Naive B cell (primary cell): ENCODE measurements at regions not wholly inside any gene's neighbourhood (a gene's known extent, or its start where the extent isn't known, plus 50 kb on each side); places are given as distances from the start of the nearest gene placed in this dataset.

Source experiments
- ATAC-seq, 2 donors: fragments of 150-1000 bp; cut with Tn5 transposase; 2 replicates each; pipeline ENCODE4 v1.10.0; 2021; ENCODE audit warnings: low read depth in 2 of 2, mild to moderate bottlenecking in 2 of 2, moderate library complexity in 2 of 2
- DNase-seq: peaks from one replicate; pipeline ENCODE4 v3.0.0; 2022
- H3K27ac Mint-ChIP-seq, 6 donors: one replicate each; pipeline ENCODE4 v1.8.0; 2020 to 2022; ENCODE audit warnings: mild to moderate bottlenecking in 6 of 6, mixed read lengths in 6 of 6, moderate library complexity in 5 of 6, inconsistent platforms in 2 of 6
- H3K27me3 Mint-ChIP-seq, 3 donors: one replicate each; pipeline ENCODE4 v1.8.0; 2021 to 2022; ENCODE audit warnings: mixed read lengths in 3 of 3, mild to moderate bottlenecking in 1 of 3
- H3K36me3 Mint-ChIP-seq, 2 donors: one replicate each; pipeline ENCODE4 v1.8.0; 2020 to 2022; ENCODE audit warnings: mixed read lengths in 2 of 2, inconsistent platforms in 1 of 2, mild to moderate bottlenecking in 1 of 2
- H3K4me1 Mint-ChIP-seq, 3 donors: one replicate each; pipeline ENCODE4 v1.8.0; 2020 to 2022; ENCODE audit warnings: mixed read lengths in 3 of 3, inconsistent platforms in 1 of 3, mild to moderate bottlenecking in 1 of 3, moderate library complexity in 1 of 3
- H3K4me3 Mint-ChIP-seq, 8 donors: one replicate each; pipeline ENCODE4 v1.8.0; 2020 to 2022; ENCODE audit warnings: mild to moderate bottlenecking in 8 of 8, mixed read lengths in 8 of 8, moderate library complexity in 8 of 8, inconsistent platforms in 2 of 8
- H3K9me3 Mint-ChIP-seq, 7 donors: one replicate each; pipeline ENCODE4 v1.8.0; 2020 to 2022; ENCODE audit warnings: mixed read lengths in 7 of 7, mild to moderate bottlenecking in 5 of 7, inconsistent platforms in 2 of 7, moderate library complexity in 1 of 7

- Mint-ChIP-seq H3K27ac (no peak overlapping the region), H3K9me3 (peaks cover 7 to 24% (median 8%) of the 10 kb centered on the region in 7 donors), H3K36me3 (no peaks in the 10 kb centered on the region), H3K4me1 (no peaks in the 10 kb centered on the region), H3K27me3 (no peaks in the 10 kb centered on the region), H3K4me3 (no peak overlapping the region)
- no peak for DNase-seq
- no peak for ATAC-seq
Measured at GRCh38 chr3:80142714-80143113, 374.9 kb upstream of the ROBO1 start.

GRCh38 chr3:80141557-80141956, 373.8 kb upstream of the ROBO1 start:
- Mint-ChIP-seq H3K4me3 (no peak overlapping the region), H3K27me3 (no peaks in the 10 kb centered on the region), H3K9me3 (peaks cover 7 to 28% (median 10%) of the 10 kb centered on the region in 7 donors), H3K27ac (no peak overlapping the region), H3K4me1 (no peaks in the 10 kb centered on the region), H3K36me3 (no peaks in the 10 kb centered on the region)
- ATAC-seq (no peak), DNase-seq (no peak)

DNA sequence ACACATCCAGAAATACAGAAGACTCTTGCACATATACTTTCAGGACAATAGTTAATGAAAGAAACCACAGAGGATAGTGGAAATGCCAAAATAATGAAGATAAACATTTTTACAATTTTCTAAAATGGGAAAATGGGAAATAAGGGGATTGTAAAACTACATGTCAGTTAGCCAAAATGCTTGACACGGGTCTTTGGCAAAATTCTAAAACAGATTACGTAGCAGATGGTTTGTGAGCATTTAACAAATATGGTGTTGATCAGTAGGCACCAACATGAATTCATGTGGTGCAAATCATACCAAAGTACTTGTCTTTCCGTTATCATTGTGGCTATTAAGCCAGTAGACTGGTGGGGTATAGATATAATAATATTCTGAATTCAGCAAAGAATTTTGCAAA, 348.5 kb upstream of the ROBO1 start:
- ATAC-seq (no peak), DNase-seq (no peak)
- Mint-ChIP-seq H3K27ac (no peak overlapping the region), H3K27me3 (no peaks in the 10 kb centered on the region), H3K9me3 (peaks cover 0 to 11% (median 6%) of the 10 kb centered on the region in 7 donors), H3K36me3 (no peaks in the 10 kb centered on the region), H3K4me1 (no peaks in the 10 kb centered on the region), H3K4me3 (no peak overlapping the region)

DNA sequence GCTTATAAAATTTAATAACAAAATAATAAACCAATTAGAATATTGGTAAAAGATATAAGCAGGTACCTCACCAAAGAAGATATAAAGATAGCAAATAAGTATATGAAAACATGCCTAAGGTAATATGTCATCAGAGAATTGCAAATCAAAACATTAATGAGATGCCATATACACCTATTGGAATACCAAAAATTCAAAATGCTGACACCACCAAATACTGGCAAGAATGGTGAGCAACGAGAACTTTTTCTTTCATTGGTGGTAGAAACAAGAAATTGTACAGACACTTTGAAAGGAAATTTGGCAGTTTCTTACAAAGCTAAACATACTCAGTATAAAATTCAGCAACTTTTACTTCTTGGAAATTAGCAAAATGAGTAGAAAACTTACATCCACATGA, 346.9 kb upstream of the ROBO1 start:
- H3K27ac Mint-ChIP-seq, result no peak overlapping the region
- DNase-seq (no peak), ATAC-seq (no peak)
- H3K4me1 Mint-ChIP-seq, result no peaks in the 10 kb centered on the region
- H3K27me3 Mint-ChIP-seq, result no peaks in the 10 kb centered on the region
- H3K4me3 Mint-ChIP-seq, result no peak overlapping the region
- peaks cover 0 to 8% (median 4%) of the 10 kb centered on the region in 7 donors for H3K9me3 Mint-ChIP-seq
- H3K36me3 Mint-ChIP-seq, result no peaks in the 10 kb centered on the region

- Mint-ChIP-seq H3K4me3 (no peak overlapping the region), H3K27ac (no peak overlapping the region), H3K36me3 (no peaks in the 10 kb centered on the region), H3K4me1 (no peaks in the 10 kb centered on the region), H3K9me3 (peaks cover 0 to 8% (median 2%) of the 10 kb centered on the region in 7 donors), H3K27me3 (no peaks in the 10 kb centered on the region)
- no peak for ATAC-seq
- DNase-seq, result no peak
Measured at GRCh38 chr3:80113331-80113730, 345.5 kb upstream of the ROBO1 start.

DNA sequence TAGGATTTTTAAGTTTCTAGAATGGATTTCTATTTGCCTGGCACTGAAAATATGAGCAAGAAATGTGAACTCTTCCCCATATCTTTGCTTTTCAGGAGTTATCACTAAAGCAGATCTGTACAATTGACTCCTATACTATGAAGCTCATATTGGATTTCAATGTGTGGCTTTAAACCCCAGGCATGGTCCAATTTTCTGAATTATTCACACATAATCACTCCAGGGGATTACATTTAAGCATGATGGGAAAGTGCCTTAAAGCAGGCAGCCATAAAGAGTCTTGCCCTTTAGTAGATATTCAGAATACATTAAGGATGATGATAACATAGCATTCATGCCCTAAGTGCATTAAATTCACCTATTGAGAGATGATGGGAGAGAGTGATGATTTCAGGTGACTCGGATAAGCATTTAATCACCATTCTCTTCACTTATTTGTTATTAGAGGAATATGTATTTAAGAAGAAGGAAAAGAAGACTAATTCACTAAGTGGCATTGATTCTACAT, 331.8 kb upstream of the ROBO1 start:
- Mint-ChIP-seq H3K4me1 (no peaks in the 10 kb centered on the region), H3K36me3 (no peaks in the 10 kb centered on the region), H3K4me3 (no peak overlapping the region), H3K27ac (no peak overlapping the region), H3K27me3 (no peaks in the 10 kb centered on the region), H3K9me3 (peaks cover 0 to 6% (median 2%) of the 10 kb centered on the region in 7 donors)
- ATAC-seq (no peak), DNase-seq (no peak)

DNA sequence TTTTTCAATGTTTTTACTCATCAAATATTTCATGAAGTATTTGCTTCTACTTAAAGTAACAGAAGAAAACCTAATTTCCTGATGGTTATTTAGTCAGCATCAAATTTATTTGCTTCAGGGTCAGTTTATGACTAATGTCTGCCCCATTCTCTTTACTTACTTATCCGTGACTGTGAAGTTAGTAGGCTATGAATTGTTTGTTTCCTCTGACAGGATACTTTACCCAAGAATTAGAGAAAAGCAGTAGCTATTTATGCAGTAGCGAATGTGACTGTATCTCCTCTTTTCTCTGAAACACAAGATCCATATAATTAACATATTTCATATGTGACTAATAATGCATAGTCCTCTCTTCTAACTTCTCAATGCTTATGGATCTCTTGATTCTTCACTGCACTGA, 329.9 kb upstream of the ROBO1 start:
- ATAC-seq, result no peak
- H3K27me3 Mint-ChIP-seq, result no peaks in the 10 kb centered on the region

DNA sequence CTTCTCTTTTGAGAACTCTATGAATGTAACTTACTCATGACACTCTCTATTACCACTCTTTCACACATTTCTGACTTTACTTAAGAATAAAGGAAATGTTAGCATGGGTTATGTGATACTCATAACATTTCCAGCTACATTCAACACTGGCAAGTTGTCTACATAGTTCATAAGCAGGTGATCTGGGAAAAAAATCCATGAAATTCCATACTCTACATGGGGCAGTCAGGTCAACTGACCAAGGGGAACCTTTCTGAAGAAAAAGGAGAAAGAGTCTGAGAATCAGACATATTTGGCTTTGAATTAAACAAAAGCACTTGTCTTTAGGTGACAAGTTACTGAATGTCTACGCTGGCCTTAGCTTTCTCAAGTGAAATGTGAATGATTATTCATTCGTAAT, 329.1 kb upstream of the ROBO1 start:
- no peaks in the 10 kb centered on the region for H3K36me3 Mint-ChIP-seq
- no peak for ATAC-seq
- H3K27ac Mint-ChIP-seq, result no peak overlapping the region
- peaks cover 0 to 5% (median 0%) of the 10 kb centered on the region in 7 donors for H3K9me3 Mint-ChIP-seq
- no peaks in the 10 kb centered on the region for H3K4me1 Mint-ChIP-seq
- no peak for DNase-seq
- no peak overlapping the region for H3K4me3 Mint-ChIP-seq
- H3K27me3 Mint-ChIP-seq, result no peaks in the 10 kb centered on the region

More for the DNA sequence above, 329.9 kb upstream of the ROBO1 start:
- no peaks in the 10 kb centered on the region for H3K4me1 Mint-ChIP-seq
- no peak for DNase-seq
- no peak overlapping the region for H3K27ac Mint-ChIP-seq
- H3K36me3 Mint-ChIP-seq, result no peaks in the 10 kb centered on the region
- H3K9me3 Mint-ChIP-seq, result peaks cover 0 to 5% (median 0%) of the 10 kb centered on the region in 7 donors
- H3K4me3 Mint-ChIP-seq, result no peak overlapping the region

DNA sequence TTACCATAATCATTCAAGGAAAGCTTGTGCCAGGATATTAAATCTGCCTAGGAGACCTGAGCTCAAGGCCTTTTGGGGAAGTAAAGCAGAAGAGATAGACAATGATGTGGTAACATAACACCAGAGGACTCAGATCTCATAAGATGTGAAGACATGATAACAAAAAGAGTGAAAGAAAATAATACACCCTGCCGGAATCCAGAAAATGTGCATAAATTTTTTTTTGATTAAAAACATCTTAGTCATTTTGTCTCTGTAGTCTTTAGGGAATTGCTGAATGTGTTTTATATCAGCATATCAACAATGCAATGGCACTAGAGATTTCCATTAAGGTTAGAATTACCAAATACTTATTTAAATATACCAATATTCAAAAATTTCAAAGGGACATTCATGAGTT, 326.8 kb upstream of the ROBO1 start:
- Mint-ChIP-seq H3K4me1 (no peaks in the 10 kb centered on the region), H3K27ac (no peak overlapping the region), H3K27me3 (no peaks in the 10 kb centered on the region), H3K36me3 (no peaks in the 10 kb centered on the region), H3K9me3 (peaks cover 0 to 4% (median 0%) of the 10 kb centered on the region in 7 donors), H3K4me3 (no peak overlapping the region)
- ATAC-seq, result no peak
- DNase-seq, result no peak

- Mint-ChIP-seq H3K4me1 (no peaks in the 10 kb centered on the region), H3K27me3 (no peaks in the 10 kb centered on the region), H3K4me3 (no peak overlapping the region), H3K36me3 (no peaks in the 10 kb centered on the region), H3K9me3 (peaks cover 0 to 9% (median 0%) of the 10 kb centered on the region in 7 donors), H3K27ac (no peak overlapping the region)
- ATAC-seq, result no peak
- no peak for DNase-seq
Measured at GRCh38 chr3:80087767-80088166, 320.0 kb upstream of the ROBO1 start.

DNA sequence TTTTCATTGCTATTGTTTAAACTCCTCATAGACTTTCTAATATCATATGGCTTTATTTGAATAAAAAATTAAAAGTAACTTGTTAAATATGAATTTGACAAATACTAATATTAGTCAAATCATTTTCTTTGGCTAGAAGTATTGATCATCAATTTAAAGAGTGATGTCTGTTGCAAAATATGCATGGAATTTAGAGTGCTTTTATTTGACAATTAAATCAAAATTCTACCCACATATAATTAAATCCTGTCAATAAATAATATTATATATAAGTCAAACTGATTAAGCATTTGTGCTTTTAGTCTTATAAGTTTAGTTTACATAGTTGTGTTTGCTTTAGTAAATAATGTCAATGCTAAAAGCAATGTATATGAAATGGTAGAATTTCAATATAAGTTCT, 318.6 kb upstream of the ROBO1 start:
- Mint-ChIP-seq H3K4me3 (no peak overlapping the region), H3K36me3 (no peaks in the 10 kb centered on the region), H3K27me3 (no peaks in the 10 kb centered on the region), H3K27ac (no peak overlapping the region), H3K9me3 (peaks cover 0 to 9% (median 0%) of the 10 kb centered on the region in 7 donors), H3K4me1 (no peaks in the 10 kb centered on the region)
- no peak for DNase-seq
- no peak for ATAC-seq

DNA sequence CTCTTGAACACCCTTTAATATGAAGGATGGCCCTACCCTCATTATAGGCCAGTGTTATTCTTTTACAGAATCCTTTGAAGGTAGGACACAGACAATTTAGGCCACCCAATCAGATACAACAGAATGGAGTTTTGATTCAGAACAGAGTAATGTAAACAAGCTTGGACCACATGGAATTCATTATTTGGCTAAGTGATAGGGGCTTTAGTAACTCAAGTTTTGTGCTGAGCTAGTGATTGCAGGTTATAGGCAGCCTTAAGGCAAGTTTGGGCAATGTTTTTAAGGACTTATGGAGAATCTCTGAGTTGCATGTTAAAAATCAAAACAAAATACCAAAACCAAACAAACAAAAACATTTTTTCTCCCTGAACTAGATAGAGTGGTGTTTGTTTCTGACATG, 312.1 kb upstream of the ROBO1 start:
- Mint-ChIP-seq H3K4me3 (no peak overlapping the region), H3K36me3 (no peaks in the 10 kb centered on the region), H3K4me1 (no peaks in the 10 kb centered on the region), H3K27me3 (no peaks in the 10 kb centered on the region), H3K27ac (no peak overlapping the region), H3K9me3 (peaks cover 0 to 14% (median 4%) of the 10 kb centered on the region in 7 donors)
- DNase-seq (no peak), ATAC-seq (no peak)

- Mint-ChIP-seq H3K27me3 (no peaks in the 10 kb centered on the region), H3K4me1 (no peaks in the 10 kb centered on the region), H3K9me3 (peaks cover 2 to 17% (median 5%) of the 10 kb centered on the region in 7 donors), H3K4me3 (no peak overlapping the region), H3K27ac (no peak overlapping the region), H3K36me3 (no peaks in the 10 kb centered on the region)
- DNase-seq, result no peak
- ATAC-seq, result no peak
Measured at GRCh38 chr3:80068459-80068858, 300.7 kb upstream of the ROBO1 start.

- H3K27ac Mint-ChIP-seq, result no peak overlapping the region
- no peaks in the 10 kb centered on the region for H3K27me3 Mint-ChIP-seq
- H3K9me3 Mint-ChIP-seq, result peaks cover 0 to 15% (median 2%) of the 10 kb centered on the region in 7 donors
- ATAC-seq (no peak), DNase-seq (no peak)
- H3K4me1 Mint-ChIP-seq, result no peaks in the 10 kb centered on the region
- H3K4me3 Mint-ChIP-seq, result no peak overlapping the region
- H3K36me3 Mint-ChIP-seq, result no peaks in the 10 kb centered on the region
Measured at GRCh38 chr3:80063535-80063934, 295.7 kb upstream of the ROBO1 start.

- Mint-ChIP-seq H3K27me3 (no peaks in the 10 kb centered on the region), H3K36me3 (no peaks in the 10 kb centered on the region), H3K4me1 (no peaks in the 10 kb centered on the region), H3K9me3 (peaks cover 0 to 6% (median 0%) of the 10 kb centered on the region in 7 donors), H3K27ac (no peak overlapping the region), H3K4me3 (no peak overlapping the region)
- DNase-seq, result no peak
- ATAC-seq, result no peak
Measured at GRCh38 chr3:80060664-80061063, 292.9 kb upstream of the ROBO1 start.
